ENCODE measurements at regions not wholly inside any gene's neighbourhood (a gene's known extent, or its start where the extent isn't known, plus 50 kb on each side); places are given as distances from the start of the nearest gene placed in this dataset.

DNA sequence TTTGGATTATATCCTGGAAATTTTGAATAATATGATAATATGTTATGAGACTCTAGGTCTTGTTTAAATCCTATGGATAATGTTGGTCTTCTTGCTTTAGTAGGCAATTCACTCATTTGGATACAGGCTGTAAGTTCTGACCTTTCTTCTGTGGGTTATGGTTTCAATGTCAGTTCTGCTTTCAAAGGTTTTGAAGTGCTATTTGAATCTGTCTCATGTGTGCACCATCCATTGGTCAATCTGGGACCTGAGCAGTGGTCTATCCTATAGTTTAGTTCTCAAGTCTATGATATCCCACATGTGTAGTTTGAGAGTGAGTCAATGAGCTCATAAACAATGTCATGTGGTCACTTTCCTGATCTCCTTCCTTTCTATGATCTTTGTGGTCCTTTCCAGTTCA is 94.4 kb downstream of the RMI1 start:
- ChIA-PET RAD21 (ENCODE audit: low non-redundant PET in 1 of 2, low total read pairs in 2 of 2, uncharacterized antibody in 2 of 2, unreplicated experiment in 2 of 2) (no interaction called here), POLR2A (no interaction called here), CTCF (no interaction called here)
- no peaks in the 10 kb centered on the region for H3K36me3 ChIP-seq (ENCODE audit: control insufficient read depth in 1 of 2, insufficient read depth in 2 of 2, low read length in 2 of 2)
- H3K4me3 ChIP-seq (replicated peaks in 1 of 2; ENCODE audit: low read depth in 1 of 2, low read length in 2 of 2), result no peak overlapping the region
- TF ChIP-seq, protein P1, sequence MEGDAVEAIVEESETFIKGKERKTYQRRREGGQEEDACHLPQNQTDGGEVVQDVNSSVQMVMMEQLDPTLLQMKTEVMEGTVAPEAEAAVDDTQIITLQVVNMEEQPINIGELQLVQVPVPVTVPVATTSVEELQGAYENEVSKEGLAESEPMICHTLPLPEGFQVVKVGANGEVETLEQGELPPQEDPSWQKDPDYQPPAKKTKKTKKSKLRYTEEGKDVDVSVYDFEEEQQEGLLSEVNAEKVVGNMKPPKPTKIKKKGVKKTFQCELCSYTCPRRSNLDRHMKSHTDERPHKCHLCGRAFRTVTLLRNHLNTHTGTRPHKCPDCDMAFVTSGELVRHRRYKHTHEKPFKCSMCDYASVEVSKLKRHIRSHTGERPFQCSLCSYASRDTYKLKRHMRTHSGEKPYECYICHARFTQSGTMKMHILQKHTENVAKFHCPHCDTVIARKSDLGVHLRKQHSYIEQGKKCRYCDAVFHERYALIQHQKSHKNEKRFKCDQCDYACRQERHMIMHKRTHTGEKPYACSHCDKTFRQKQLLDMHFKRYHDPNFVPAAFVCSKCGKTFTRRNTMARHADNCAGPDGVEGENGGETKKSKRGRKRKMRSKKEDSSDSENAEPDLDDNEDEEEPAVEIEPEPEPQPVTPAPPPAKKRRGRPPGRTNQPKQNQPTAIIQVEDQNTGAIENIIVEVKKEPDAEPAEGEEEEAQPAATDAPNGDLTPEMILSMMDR (IDR thresholded peaks at IDR 0.05 in 2 of 3, conservative IDR thresholded peaks at IDR 0.05 in 1 of 3; ENCODE audit: borderline replicate concordance in 1 of 3, insufficient read depth in 1 of 3, low read depth in 2 of 3, low read length in 2 of 3), result no peak
- TF ChIP-seq ELF1 (IDR thresholded peaks at IDR 0.05; ENCODE audit: borderline replicate concordance, low read depth), result no peak
- no peak for TF ChIP-seq EZH2phosphoT487 (IDR thresholded peaks at IDR 0.05; ENCODE audit: borderline replicate concordance)
- no peak for TF ChIP-seq ZNF274 (IDR thresholded peaks at IDR 0.05; ENCODE audit: low read depth, low read length)
- no peak for TF ChIP-seq JUND (IDR thresholded peaks at IDR 0.05)
- no peak for TF ChIP-seq CBX3 (IDR thresholded peaks at IDR 0.05; ENCODE audit: low read depth)
- no peak for TF ChIP-seq EGR1 (IDR thresholded peaks at IDR 0.05; ENCODE audit: low read depth)
- no peak for TF ChIP-seq POLR2A (IDR thresholded peaks at IDR 0.05; ENCODE audit: borderline replicate concordance, extremely low read depth, insufficient read depth, insufficient read length)
- TF ChIP-seq, protein P2, sequence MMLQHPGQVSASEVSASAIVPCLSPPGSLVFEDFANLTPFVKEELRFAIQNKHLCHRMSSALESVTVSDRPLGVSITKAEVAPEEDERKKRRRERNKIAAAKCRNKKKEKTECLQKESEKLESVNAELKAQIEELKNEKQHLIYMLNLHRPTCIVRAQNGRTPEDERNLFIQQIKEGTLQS (IDR thresholded peaks at IDR 0.05), result no peak
- TF ChIP-seq, protein P3, sequence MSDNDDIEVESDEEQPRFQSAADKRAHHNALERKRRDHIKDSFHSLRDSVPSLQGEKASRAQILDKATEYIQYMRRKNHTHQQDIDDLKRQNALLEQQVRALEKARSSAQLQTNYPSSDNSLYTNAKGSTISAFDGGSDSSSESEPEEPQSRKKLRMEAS (IDR thresholded peaks at IDR 0.05), result no peak
- no peak for TF ChIP-seq RAD21 (IDR thresholded peaks at IDR 0.05; ENCODE audit: low read depth)
- TF ChIP-seq FOSL1 (IDR thresholded peaks at IDR 0.05; ENCODE audit: low read depth), result no peak
- TF ChIP-seq, protein P4, sequence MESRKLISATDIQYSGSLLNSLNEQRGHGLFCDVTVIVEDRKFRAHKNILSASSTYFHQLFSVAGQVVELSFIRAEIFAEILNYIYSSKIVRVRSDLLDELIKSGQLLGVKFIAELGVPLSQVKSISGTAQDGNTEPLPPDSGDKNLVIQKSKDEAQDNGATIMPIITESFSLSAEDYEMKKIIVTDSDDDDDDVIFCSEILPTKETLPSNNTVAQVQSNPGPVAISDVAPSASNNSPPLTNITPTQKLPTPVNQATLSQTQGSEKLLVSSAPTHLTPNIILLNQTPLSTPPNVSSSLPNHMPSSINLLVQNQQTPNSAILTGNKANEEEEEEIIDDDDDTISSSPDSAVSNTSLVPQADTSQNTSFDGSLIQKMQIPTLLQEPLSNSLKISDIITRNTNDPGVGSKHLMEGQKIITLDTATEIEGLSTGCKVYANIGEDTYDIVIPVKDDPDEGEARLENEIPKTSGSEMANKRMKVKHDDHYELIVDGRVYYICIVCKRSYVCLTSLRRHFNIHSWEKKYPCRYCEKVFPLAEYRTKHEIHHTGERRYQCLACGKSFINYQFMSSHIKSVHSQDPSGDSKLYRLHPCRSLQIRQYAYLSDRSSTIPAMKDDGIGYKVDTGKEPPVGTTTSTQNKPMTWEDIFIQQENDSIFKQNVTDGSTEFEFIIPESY (IDR thresholded peaks at IDR 0.05; ENCODE audit: extremely low read depth, insufficient replicate concordance, low read length), result no peak
- TF ChIP-seq SRF (IDR thresholded peaks at IDR 0.05; ENCODE audit: low read depth), result no peak
- ATAC-seq, result no peak
- no peak overlapping the region for H3K27ac ChIP-seq (ENCODE audit: low read depth, low read length)
- no peaks in the 10 kb centered on the region for H3K27me3 ChIP-seq (ENCODE audit: insufficient read depth, low read length)
- no TSS peak for BruUV-seq (replicated peaks)
- intact Hi-C loops (cut with micrococcal nuclease), result no loop called here
- H4K20me1 ChIP-seq (ENCODE audit: insufficient read depth), result no peaks in the 10 kb centered on the region
- DNase-seq (ENCODE audit: low read depth, low spot score), result no peak
- no peak overlapping the region for H3K4me2 ChIP-seq (ENCODE audit: low read length)
- no peak overlapping the region for H2AFZ ChIP-seq (ENCODE audit: low read depth, low read length, poor library complexity, severe bottlenecking)
- no peaks in the 10 kb centered on the region for H3K9me3 ChIP-seq (ENCODE audit: control insufficient read depth in 1 of 2, insufficient read depth in 1 of 2, low read depth in 1 of 2, low read length in 2 of 2)
- no peaks in the 10 kb centered on the region for H3K9me2 ChIP-seq (ENCODE audit: insufficient read depth)
- H3K9ac ChIP-seq (ENCODE audit: low read length), result no peak overlapping the region
- no peaks in the 10 kb centered on the region for H3K79me2 ChIP-seq (ENCODE audit: insufficient read depth, low read length)
- no peaks in the 10 kb centered on the region for H3K4me1 ChIP-seq (ENCODE audit: control insufficient read depth in 1 of 2, insufficient read depth in 2 of 2, low read length in 2 of 2)

Measured in HCT116 (cell line).